Non-pigmented ciliary epithelial cell (primary cell): ENCODE measurements at regions not wholly inside any gene's neighbourhood (a gene's known extent, or its start where the extent isn't known, plus 50 kb on each side); places are given as distances from the start of the nearest gene placed in this dataset.

Experiments used
- DNase-seq: peaks from one replicate; pipeline ENCODE4 v3.0.0-alpha.2; 2010; ENCODE audit warnings: low read depth

- DNase-seq = no peak
Observed at GRCh38 chr7:46671108-46671769, 750.2 kb upstream of the IGFBP3 start.

GRCh38 chr7:46669028-46669427 is 748.0 kb upstream of the IGFBP3 start:
- no peak for DNase-seq

- no peak for DNase-seq
Observed at GRCh38 chr7:46664453-46664852, 743.4 kb upstream of the IGFBP3 start.

- DNase-seq = no peak
Observed at GRCh38 chr7:46663025-46663424, 742.0 kb upstream of the IGFBP3 start.

- DNase-seq = no peak
Observed at GRCh38 chr7:46661431-46661830, 740.4 kb upstream of the IGFBP3 start.

- DNase-seq = peak; percentile 9
Observed at GRCh38 chr7:46660402-46660980, 739.4 kb upstream of the IGFBP3 start.

GRCh38 chr7:46658281-46658680 is 737.2 kb upstream of the IGFBP3 start:
- DNase-seq = no peak

GRCh38 chr7:46654546-46655443 is 733.7 kb upstream of the IGFBP3 start:
- no peak for DNase-seq

- no peak for DNase-seq
Observed at GRCh38 chr7:46653848-46654247, 732.8 kb upstream of the IGFBP3 start.

- DNase-seq = no peak
Observed at GRCh38 chr7:46652317-46652716, 731.2 kb upstream of the IGFBP3 start.

GRCh38 chr7:46651561-46652088 is 730.6 kb upstream of the IGFBP3 start:
- DNase-seq = no peak

GRCh38 chr7:46651070-46651469 is 730.0 kb upstream of the IGFBP3 start:
- DNase-seq = no peak

- no peak for DNase-seq
Observed at GRCh38 chr7:46649876-46650275, 728.8 kb upstream of the IGFBP3 start.

GRCh38 chr7:46637793-46638735 is 717.0 kb upstream of the IGFBP3 start:
- no peak for DNase-seq

GRCh38 chr7:46636022-46636421 is 715.0 kb upstream of the IGFBP3 start:
- DNase-seq = no peak

- no peak for DNase-seq
Observed at GRCh38 chr7:46633630-46634240, 712.7 kb upstream of the IGFBP3 start.

GRCh38 chr7:46633200-46633599 is 712.1 kb upstream of the IGFBP3 start:
- no peak for DNase-seq

GRCh38 chr7:46630031-46630430 is 709.0 kb upstream of the IGFBP3 start:
- peak; percentile 73 for DNase-seq

- DNase-seq = no peak
Observed at GRCh38 chr7:46628389-46628788, 707.3 kb upstream of the IGFBP3 start.

GRCh38 chr7:46626691-46627310 is 705.7 kb upstream of the IGFBP3 start:
- DNase-seq = no peak

- DNase-seq = no peak
Observed at GRCh38 chr7:46626261-46626660, 705.2 kb upstream of the IGFBP3 start.
